Psoas muscle (tissue), 7 donors: ENCODE measurements at regions not wholly inside any gene's neighbourhood (a gene's known extent, or its start where the extent isn't known, plus 50 kb on each side); places are given as distances from the start of the nearest gene placed in this dataset.

Experiments
- ATAC-seq, 4 donors: fragments of 200-7000 bp; cut with Tn5 transposase; one replicate each; pipeline ENCODE4 v1.9.1; 2020; ENCODE audit warnings: moderate library complexity in 3 of 4, mild to moderate bottlenecking in 2 of 4
- DNase-seq, 2 donors: peaks; one replicate each; pipeline ENCODE4 v3.0.0-alpha.2; 2020
- H3K27ac ChIP-seq: fragments of 200-600 bp; one replicate; pipeline ENCODE4 v1.8.0; 2022
- H3K27me3 ChIP-seq, 3 donors: fragments of 200-600 bp in 1 of 3; one replicate each; pipeline versions ENCODE4 v1.6.1 to v1.8.0; 2013 to 2022; ENCODE audit warnings: low read length in 2 of 3, mild to moderate bottlenecking in 2 of 3, moderate library complexity in 1 of 3; ENCODE audit not compliant: insufficient read depth in 3 of 3
- H3K36me3 ChIP-seq, 2 donors: fragments of 200-600 bp in 1 of 2; one replicate each; pipeline versions ENCODE4 v1.6.1 to v1.8.0; 2013 to 2022; ENCODE audit warnings: low read depth in 1 of 2, mild to moderate bottlenecking in 1 of 2, moderate library complexity in 1 of 2; ENCODE audit not compliant: insufficient read depth in 1 of 2
- H3K4me1 ChIP-seq: fragments of 200-600 bp; one replicate; pipeline ENCODE4 v1.8.0; 2022
- H3K4me3 ChIP-seq: fragments of 200-600 bp; one replicate; pipeline ENCODE4 v1.8.0; 2022; ENCODE audit warnings: mild to moderate bottlenecking
- H3K9me3 ChIP-seq: fragments of 200-600 bp; one replicate; pipeline ENCODE4 v1.8.0; 2022
- CTCF ChIP-seq: fragments of 200-600 bp; IDR thresholded peaks from one replicate; pipeline ENCODE4 v1.8.0; 2022; ENCODE audit warnings: antibody characterized with exemption
- WGBS, 3 donors: extraction: QIAGEN DNeasy Blood & Tissue Kit; methylation state at CpG; one replicate each; pipeline versions ENCODE4 v1.1.6 to v1.1.7; 2013; 5-methylcytosine and 5-hydroxymethylcytosine counted together
- intact Hi-C, 2 donors: fragments of 100-400 bp; cut with DNase I; formaldehyde crosslinking; loops; one replicate each; pipeline versions ENCODE4 v1.11.0 to v1.14.2; 2022
- donor health status: healthy with polysubstance abuse.
- donor health status: DM: no; HTN: no; CAD: no; lungs with moderate emphysema.
- donor health status: Bipolar disorder and iron deficiency.
- donor health status: healthy.
- donor health status: DM: yes; HTN: yes; CAD: no.
- donor health status: DM: no; HTN: no; CAD: no.
- donor health status: DM: yes; HTN: yes; CAD: no.

GRCh38 chr9:126223798-126224531, 102.7 kb upstream of the MVB12B start:
- intact Hi-C loops = no loop called here
- Histone ChIP-seq H3K27me3 (peaks cover 0 to 67% (median 26%) of the 10 kb centered on the region in 3 donors), H3K4me3 (no peak overlapping the region), H3K4me1 (no peaks in the 10 kb centered on the region), H3K27ac (no peak overlapping the region), H3K36me3 (no peaks in the 10 kb centered on the region), H3K9me3 (peaks cover 6% of the 10 kb centered on the region)
- WGBS, 3 donors = 69 to 75% (median 69%) methylated on average over 5 to 6 of the region's 6 CpGs
- ATAC-seq (no peak), DNase-seq (no peak)
- no peak for TF ChIP-seq CTCF

- Histone ChIP-seq H3K4me1 (no peaks in the 10 kb centered on the region), H3K27ac (no peak overlapping the region), H3K36me3 (no peaks in the 10 kb centered on the region), H3K9me3 (peaks cover 6% of the 10 kb centered on the region), H3K4me3 (no peak overlapping the region), H3K27me3 (peaks cover 0 to 50% (median 22%) of the 10 kb centered on the region in 3 donors)
- 64 to 77% (median 65%) methylated on average over 16 to 18 of the region's 18 CpGs for WGBS, 3 donors
- TF ChIP-seq CTCF = no peak
- intact Hi-C loops = loop anchor here (5.0 kb wide), 2 partner anchors 171 to 819 kb away; no protein-coding TSS in a partner anchor
- DNase-seq (no peak), ATAC-seq (no peak)
Observed at GRCh38 chr9:126225611-126226609, 100.7 kb upstream of the MVB12B start.

DNA sequence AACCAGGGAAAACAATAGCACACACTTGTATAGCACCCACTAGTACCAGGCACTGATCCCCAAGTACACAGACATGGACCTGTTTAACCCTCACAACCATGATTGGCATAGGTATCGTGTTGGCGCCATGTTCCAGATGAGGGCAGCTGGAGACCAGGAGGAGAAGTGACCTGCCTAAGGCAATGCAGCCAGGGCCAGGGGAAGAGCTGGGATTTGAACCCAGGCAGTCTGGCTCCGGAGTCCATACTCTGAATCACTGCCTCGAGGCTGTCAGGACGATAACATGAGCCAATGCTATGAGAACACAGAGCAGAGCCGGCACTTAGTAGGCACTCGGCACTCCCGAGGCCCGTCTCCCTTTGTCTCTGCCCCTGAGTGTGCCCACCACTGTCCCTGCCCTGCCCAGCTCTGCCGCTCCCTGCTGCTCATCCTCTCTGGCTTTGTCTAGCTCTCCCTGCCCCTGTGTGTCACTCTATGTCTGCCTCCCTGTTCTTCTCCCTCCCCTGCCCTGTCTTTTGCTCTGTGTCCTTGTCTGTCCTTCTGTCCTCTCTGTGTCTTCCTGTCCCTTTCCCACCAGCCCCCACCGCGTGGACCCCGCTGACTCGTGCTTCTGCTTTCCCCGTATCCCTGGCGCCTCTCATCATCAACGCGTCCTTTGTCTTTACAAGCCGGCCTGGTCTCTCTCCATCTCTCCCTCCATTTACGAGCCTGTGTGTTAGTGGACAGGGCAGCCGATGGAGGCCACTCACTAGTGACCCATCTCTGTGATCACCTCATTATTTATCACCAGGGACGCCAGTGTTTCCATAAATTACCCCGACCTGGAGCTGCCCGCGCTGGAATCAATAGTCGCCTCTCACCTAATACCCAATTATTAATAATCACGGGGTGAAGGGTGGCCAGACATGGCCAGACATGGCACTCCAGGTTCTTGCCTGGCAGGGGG, 99.4 kb upstream of the MVB12B start:
- H3K27me3 ChIP-seq = peaks cover 0 to 37% (median 20%) of the 10 kb centered on the region in 3 donors
- 77 to 82% (median 79%) methylated on average over 27 of the region's 27 CpGs for WGBS, 3 donors

More for the DNA sequence above, 99.4 kb upstream of the MVB12B start:
- H3K27ac ChIP-seq = no peak overlapping the region
- intact Hi-C loops = loop anchor here (5.0 kb wide), 2 partner anchors 170 to 820 kb away; no protein-coding TSS in a partner anchor
- no peak for TF ChIP-seq CTCF
- ATAC-seq (no peak), DNase-seq (no peak)
- H3K4me1 ChIP-seq = no peaks in the 10 kb centered on the region
- H3K36me3 ChIP-seq = no peaks in the 10 kb centered on the region
- H3K9me3 ChIP-seq = no peaks in the 10 kb centered on the region
- H3K4me3 ChIP-seq = no peak overlapping the region
